ENCODE measurements at regions not wholly inside any gene's neighbourhood (a gene's known extent, or its start where the extent isn't known, plus 50 kb on each side); places are given as distances from the start of the nearest gene placed in this dataset.
"Not testable (repeated sequence)": the region's sequence is repeated elsewhere in the genome, so short reads cannot be mapped to it uniquely, and the experiment has no call there.

DNA sequence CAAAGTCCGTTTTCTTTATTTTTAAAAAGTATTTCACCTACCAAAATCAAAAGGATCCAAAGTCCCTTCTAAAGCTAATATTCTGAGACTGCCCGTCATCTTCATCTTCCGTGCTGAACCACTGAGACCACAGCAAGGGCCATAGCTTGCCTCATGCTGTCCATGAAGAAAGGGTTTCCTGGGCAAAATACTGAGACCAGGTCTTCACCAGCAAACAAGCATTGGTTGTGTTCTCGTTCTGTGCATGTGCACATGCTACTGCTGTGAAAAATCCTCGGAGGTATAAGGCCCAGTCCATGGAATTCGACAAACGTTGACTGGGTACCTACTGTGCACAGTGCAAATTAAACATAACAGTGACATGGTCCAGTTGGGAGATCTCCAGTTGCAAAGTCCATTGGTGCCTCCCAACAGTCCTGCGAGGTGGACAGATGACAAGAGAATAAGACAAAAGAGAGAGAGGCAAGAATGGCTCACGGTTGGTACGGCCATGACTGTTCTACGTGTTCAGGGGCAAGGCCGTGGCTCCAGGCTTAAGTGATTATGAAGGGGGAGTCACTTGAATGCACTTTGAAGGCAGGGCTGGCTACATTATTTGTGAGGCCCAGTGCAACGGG, 192.6 kb upstream of the GLI2 start:
- Histone ChIP-seq H3K27ac (no peak overlapping the region), H3K4me3 (no peak overlapping the region), H3K36me3 (no peaks in the 10 kb centered on the region), H3K4me1 (peaks cover 6 to 27% (median 20%) of the 10 kb centered on the region in 3 donors), H3K9me3 (no peaks in the 10 kb centered on the region), H3K27me3 (peaks cover 0 to 4% (median 0%) of the 10 kb centered on the region in 4 donors)
- TF ChIP-seq CTCF (IDR thresholded peaks at IDR 0.05) (no peak), POLR2A (IDR thresholded peaks at IDR 0.05) (no peak)
- no peak for DNase-seq
- 82 to 84% methylated on average over 13 of the region's 13 CpGs for WGBS, 2 donors
- intact Hi-C loops (cut with DNase I), result no loop called here

GRCh38 chr2:120543899-120544298, 191.8 kb upstream of the GLI2 start:
- Histone ChIP-seq H3K27ac (peak overlapping the region in 2 of 4 donors; percentile 36 to 53), H3K9me3 (no peaks in the 10 kb centered on the region), H3K27me3 (peaks cover 0 to 4% (median 0%) of the 10 kb centered on the region in 4 donors), H3K36me3 (no peaks in the 10 kb centered on the region), H3K4me1 (peaks cover 6 to 27% (median 20%) of the 10 kb centered on the region in 3 donors), H3K4me3 (no peak overlapping the region)
- TF ChIP-seq POLR2A (IDR thresholded peaks at IDR 0.05), result no peak
- WGBS, 2 donors, result 62 to 74% methylated on average over 13 to 15 of the region's 16 CpGs
- intact Hi-C loops (cut with DNase I), result no loop called here
- DNase-seq, result no peak

DNA sequence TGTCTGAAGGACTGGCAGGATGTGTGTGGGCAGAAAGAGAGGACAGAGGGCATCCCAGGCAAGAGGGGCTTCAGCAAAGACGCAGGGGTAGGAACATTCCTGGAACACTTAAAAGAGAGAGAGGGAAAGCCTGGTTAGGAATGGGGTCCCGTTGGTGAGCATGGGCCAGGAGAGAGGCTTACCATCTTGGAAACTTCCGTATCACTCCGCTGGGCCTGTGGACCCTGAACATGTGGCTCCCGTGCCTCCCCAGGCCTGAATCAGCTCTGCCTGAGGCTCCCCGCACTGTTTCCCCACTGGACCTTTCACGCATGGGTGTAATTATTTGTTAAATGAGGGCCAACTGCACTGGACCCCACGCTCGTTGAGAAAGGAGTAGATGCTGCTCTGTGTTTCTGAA, 191.1 kb upstream of the GLI2 start:
- Histone ChIP-seq H3K27ac (peak overlapping the region in 2 of 4 donors; percentile 36 to 53), H3K27me3 (peaks cover 0 to 4% (median 0%) of the 10 kb centered on the region in 4 donors), H3K36me3 (no peaks in the 10 kb centered on the region), H3K4me1 (peaks cover 6 to 25% (median 19%) of the 10 kb centered on the region in 3 donors), H3K9me3 (no peaks in the 10 kb centered on the region), H3K4me3 (no peak overlapping the region)
- no peak for DNase-seq
- intact Hi-C loops (cut with DNase I), result no loop called here
- TF ChIP-seq CTCF (IDR thresholded peaks at IDR 0.05) (no peak), POLR2A (IDR thresholded peaks at IDR 0.05) (no peak)
- 84 to 85% methylated on average over 9 of the region's 9 CpGs for WGBS, 2 donors

DNA sequence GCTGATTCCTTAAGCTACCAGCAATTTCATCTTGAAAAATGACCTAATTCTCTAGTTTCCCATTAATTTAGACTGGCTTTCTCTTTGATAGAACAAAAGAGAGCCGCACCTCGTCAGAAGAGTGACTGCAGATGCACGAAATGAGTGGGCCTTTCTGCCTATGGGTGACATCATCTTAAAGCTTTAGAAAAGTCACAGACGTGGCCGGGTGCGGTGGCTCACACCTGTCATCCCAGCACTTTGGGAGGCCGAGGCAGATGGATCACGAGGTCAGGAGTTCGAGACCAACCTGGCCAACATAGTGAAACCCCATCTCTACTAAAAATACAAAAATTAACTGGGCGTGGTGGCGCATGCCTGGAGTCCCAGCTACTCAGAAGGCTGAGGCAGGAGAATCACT, 190.7 kb upstream of the GLI2 start:
- H3K36me3 ChIP-seq; H3K9me3 ChIP-seq; H3K4me3 ChIP-seq; H3K27me3 ChIP-seq; H3K27ac ChIP-seq; DNase-seq; intact Hi-C loops (cut with DNase I): not testable (repeated sequence)
- 84 to 93% methylated on average over 9 to 11 of the region's 11 CpGs for WGBS, 2 donors
- peaks cover 6 to 21% (median 14%) of the 10 kb centered on the region in 3 donors for H3K4me1 ChIP-seq

GRCh38 chr2:120545521-120546047, 190.1 kb upstream of the GLI2 start:
- Histone ChIP-seq H3K27me3 (no peaks in the 10 kb centered on the region), H3K4me1 (peaks cover 4 to 21% (median 9%) of the 10 kb centered on the region in 3 donors), H3K36me3 (no peaks in the 10 kb centered on the region), H3K4me3 (no peak overlapping the region), H3K9me3 (no peaks in the 10 kb centered on the region), H3K27ac (peak overlapping the region in 1 of 4 donors; percentile 14)
- 69 to 75% methylated on average over 8 of the region's 8 CpGs for WGBS, 2 donors
- DNase-seq, result no peak
- intact Hi-C loops (cut with DNase I), result no loop called here
- TF ChIP-seq CTCF (IDR thresholded peaks at IDR 0.05), result no peak
- no peak for TF ChIP-seq POLR2A (IDR thresholded peaks at IDR 0.05)

DNA sequence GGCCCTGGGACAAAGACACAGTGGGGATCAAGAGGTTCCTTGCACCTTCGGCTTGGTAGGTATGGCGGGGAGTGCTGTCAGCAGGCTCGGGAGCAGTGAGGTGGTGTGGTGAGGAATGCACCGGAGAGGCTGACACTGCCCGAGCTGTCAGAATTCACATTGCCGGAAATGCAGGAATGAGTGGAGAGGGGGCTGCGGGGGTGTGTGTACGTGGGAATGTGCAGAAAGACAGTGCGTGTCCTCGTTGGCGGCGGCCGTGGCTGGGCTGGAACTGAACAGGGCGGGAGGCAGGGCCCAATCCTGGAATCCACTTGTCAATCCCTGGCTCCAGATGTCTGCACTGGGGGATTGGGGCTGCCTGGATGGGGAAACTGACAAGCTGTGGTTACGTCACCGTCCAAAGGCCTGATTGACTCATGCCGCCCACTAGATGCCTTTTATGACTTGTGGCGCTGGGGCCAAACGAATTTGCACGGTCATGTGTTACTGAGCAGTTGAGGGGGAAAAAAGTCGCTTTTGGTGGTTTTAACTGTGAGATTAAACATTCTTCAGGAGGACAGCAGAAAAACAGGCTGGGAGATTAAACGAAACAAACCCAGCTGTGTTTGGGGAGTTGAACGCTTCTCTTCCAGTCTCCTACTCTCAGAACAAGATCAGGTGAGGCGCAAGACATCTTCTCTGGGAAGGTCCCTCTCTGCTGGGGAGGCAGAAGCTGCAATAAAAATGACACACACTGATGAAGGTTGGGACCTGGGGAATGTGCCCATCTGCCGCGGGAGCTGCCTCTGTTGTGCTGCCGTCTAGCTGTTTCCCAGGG, 189.4 kb upstream of the GLI2 start:
- 65 to 81% methylated on average over 15 to 20 of the region's 27 CpGs for WGBS, 2 donors
- H3K4me3 ChIP-seq, result no peak overlapping the region
- no peaks in the 10 kb centered on the region for H3K36me3 ChIP-seq
- H3K9me3 ChIP-seq, result no peaks in the 10 kb centered on the region
- H3K4me1 ChIP-seq, result peaks cover 0 to 20% (median 2%) of the 10 kb centered on the region in 3 donors
- TF ChIP-seq CTCF (IDR thresholded peaks at IDR 0.05), result no peak
- TF ChIP-seq POLR2A (IDR thresholded peaks at IDR 0.05), result no peak
- intact Hi-C loops (cut with DNase I), result no loop called here
- no peaks in the 10 kb centered on the region for H3K27me3 ChIP-seq
- peak overlapping the region in 1 of 4 donors; percentile 14 for H3K27ac ChIP-seq
- no peak for DNase-seq

All from esophagus squamous epithelium (tissue), 5 donors.